Ureter (tissue), 1 donor: ENCODE measurements at regions not wholly inside any gene's neighbourhood (a gene's known extent, or its start where the extent isn't known, plus 50 kb on each side); places are given as distances from the start of the nearest gene placed in this dataset.
"Not testable (repeated sequence)": the region's sequence is repeated elsewhere in the genome, so short reads cannot be mapped to it uniquely, and the experiment has no call there.

Experiments used
- DNase-seq: peaks from one replicate; pipeline ENCODE4 v3.0.0-alpha.2; 2020; ENCODE audit warnings: low spot score
- donor health status: DM: yes; HTN: yes; CAD: no.

DNA sequence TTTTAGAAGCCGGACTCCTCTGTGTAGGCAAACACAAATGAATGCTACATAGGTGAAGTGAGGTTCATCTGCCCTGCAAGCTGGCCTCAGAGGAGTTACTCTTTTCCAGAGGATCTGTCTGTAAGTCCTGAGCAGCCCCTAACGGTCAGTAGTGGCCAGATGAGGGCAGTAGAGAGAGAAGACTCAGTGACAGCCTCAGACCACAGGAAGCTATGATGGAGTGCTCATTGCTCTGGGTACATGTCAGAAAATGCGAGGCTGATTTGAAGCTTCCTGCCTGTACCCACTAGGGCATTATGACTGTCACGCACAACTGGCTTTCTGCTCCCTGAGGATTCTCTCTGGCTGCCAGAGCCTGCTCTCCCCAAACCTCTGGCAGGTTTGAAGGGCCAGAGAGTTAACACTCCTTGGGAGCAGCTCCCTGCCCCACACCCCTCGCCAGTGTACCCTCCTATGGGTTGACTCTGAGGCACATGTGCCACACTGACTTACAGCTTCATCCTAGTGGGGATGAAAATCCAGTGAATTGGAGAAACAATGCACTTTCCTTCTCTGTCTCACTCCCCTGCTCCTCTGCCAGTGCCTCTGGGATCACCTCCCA lies 141.5 kb downstream of the GABRG2 start:
- no peak for DNase-seq

DNA sequence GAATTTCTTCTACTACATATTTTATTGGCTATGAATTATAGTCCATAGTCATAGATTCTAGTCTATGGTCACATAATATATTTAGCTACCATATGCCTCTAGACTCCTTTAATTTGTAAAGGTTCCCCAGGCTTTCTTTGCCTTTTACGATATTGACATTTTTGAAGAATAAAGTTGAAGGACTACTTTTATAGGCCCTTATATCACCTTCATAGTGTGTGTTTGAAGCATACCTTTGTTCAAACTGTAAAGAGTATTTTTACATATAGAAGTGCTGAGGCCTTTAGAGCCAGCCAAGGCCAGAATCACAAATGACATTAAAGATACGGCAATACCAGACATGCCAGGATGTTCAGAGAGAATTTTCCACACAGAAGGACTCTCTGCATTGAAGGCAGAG lies 147.0 kb downstream of the GABRG2 start:
- DNase-seq: no peak

DNA sequence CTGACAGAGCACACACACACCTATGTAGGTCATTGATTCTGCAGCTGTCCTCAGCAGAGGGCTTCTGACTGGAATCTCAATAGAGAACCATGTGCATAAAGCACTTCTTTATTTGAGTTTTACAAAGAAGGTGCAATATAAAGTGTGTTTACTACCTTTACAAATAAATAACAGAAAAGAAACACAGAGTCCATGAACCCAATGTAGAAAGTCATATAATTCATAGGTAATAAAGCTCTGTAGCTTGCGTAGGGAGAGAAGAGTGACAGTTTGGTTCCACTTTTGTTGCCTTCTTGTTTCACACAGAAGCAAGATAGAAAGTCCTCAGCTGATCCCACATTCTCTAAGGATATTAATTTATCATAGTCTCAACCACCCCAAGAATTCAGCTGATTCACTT lies 149.5 kb downstream of the GABRG2 start:
- no peak for DNase-seq

DNA sequence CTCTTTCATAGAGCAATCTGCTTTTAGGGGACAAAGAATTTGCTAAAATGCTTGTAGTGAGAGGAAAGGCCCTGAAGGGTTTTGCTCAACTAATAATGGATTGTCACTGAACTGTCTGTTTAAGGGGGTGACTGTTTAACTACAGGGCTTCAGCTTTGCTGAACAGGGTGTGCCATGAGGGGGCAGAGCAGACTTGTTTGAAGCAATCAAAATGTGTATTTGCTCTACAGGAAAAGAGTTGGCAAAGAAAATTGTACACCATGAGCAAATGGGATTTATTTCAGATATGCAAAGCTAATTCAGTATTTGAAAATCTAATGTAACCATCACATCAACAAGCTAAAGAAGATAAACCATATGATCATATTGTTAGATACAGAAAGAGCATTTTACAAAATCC lies 154.3 kb downstream of the GABRG2 start:
- no peak for DNase-seq

DNA sequence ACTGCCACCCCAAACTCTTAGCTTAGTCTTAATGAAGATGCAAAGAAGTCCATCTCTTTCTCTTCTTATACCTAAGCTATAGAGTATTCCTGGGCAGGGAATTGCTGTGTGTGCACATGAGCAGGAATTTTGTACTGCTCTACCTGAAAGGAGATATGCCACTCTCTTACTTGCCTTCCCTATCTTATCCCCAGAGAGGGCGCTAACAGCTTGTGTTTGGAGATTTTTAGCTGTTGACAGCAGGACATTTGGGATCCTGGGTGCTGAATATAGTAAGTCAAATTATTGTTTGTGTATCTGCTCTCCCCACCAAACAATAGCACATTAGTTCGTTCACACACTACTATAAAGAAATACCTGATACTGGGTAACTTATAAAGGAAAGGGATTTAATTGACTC lies 159.5 kb downstream of the GABRG2 start:
- DNase-seq: no peak

DNA sequence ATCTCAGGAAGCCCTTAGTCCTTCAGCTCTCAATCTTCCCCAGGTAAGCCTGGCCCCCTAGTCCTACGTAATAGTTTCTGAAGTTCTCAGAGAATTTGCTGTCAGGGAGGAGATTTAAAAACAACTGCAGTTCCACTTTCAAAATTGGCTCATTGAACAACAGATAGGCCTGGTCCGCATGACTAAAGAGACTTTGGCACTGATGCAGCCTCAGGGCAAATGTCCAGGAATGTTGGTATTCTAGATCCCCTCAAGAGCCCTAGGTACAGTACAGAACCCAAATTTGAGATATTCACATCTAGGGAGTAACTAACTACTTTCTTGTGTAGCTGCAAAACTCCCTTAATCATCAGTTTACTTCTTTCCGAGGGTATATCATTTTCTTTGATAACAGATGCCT lies 162.8 kb downstream of the GABRG2 start:
- no peak for DNase-seq

DNA sequence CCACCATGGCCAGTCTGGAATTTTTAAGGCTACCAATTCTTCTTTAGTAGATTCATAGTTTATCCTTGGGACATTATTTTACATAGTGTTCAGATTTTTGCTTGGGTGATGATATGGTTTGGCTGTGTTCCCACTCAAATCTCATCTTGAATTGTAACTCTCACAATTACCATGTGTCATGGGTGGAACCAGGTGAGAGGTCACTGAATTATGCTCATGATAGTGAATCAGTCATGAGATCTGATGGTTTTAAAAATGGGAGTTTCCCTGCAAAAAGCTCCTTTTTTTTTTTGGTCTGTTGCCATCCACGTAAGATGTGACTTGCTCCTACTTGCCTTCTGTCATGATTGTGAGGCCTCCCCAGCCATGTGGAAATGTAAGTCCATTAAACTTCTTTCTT lies 163.9 kb downstream of the GABRG2 start:
- DNase-seq: no peak

DNA sequence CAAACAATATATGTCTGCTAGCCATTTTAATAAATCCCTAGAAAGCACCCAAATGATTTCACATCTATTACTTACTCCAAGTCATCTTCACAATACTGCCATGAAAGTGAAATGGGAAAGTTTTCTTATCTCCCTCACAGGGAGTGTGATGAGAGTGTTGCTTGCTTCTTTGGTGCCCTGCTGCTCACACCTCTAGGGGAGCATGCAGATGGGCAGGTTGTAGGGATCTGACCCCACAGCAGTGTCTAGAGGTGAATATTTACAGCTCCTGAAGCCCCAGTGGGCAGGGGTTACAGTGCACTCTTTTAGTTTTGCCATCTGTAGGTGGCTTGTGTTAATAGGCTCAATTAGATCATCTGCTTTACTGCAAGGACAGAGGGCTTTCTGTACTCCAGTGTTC lies 173.2 kb downstream of the GABRG2 start:
- no peak for DNase-seq

DNA sequence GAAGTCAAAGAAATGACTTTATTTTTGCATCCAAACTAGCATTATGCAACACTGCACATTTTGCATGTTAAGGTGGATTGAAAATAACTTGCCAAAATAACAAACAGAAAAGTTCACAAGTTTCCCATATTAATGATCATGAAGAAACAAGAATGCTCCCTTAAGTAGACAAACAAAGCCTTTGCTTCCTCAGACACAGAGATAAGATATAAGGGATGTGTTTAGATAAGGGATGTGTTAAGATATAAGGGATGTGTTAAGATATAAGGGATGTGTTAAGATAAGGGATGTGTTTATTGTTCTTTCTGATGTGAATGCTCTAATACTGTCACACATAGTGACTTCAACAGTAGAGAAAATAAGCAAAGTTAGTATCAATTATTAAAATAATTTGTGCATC lies 174.8 kb downstream of the GABRG2 start:
- DNase-seq: no peak

DNA sequence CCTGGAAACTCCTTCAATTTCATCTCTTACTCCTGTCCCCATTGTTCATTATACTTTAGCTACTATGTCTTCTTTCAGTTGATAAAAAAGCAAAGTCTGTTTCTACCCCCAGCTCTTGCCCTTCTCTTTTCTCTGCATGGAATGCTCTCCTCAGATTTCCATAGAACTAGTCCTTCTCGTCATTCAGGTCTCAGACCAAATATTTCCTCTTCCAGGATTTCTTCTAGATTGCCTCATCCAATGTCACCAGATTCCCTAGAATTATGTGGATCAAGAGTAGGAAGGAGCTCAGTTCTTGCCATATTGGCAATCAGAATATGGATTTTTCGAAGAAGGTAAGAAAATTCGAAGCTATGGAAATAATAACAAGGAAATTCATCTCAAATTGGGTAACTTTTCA lies 176.1 kb downstream of the GABRG2 start:
- no peak for DNase-seq

DNA sequence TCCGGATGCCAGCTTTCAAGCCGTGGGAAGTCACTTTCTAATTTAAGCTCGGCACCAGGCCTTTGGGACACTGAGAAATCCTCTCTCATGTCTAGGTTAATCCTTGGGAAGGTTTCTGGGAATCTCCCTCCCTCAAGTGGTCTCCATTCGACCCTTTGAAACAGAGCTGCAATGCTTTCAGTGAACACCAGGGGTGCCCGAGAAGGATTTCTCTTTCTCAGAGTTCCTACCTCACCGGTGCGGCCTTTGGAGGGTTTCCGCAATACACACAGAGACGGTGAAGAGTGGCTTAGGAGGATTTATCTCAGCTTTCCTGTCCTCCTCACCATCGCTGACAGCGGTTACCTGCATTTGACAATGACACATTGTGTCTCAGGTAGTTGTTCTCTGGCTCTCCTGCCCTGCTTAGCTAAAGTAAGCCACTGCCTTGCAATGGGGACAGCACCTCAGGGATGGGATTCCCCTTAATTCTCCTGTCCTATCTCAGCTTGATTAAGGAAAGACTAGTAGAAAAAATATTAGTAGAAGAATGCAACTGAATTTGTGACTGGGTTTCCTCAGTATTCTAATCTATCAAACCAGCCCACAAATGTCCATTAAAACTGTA lies 180.6 kb downstream of the GABRG2 start:
- DNase-seq: no peak

DNA sequence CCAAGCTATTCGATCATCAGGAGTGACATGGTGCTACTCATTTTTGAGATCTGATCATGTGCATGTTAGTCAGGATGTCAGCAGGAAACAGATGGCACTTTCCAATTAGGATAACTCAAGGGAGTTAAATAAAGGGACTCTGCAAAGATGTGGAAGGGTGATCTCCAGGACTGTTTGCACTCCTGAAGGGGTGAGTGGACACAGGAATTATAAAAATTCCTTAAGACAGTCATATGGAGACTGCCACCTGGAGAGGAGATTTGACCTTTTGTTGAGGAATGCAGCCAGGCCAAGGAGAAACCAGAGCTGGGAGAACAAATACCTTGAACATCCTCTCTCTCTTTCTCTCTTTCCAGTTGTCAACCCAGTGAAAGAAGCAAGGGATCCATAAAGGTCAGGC lies 189.1 kb downstream of the GABRG2 start:
- DNase-seq: no peak

DNA sequence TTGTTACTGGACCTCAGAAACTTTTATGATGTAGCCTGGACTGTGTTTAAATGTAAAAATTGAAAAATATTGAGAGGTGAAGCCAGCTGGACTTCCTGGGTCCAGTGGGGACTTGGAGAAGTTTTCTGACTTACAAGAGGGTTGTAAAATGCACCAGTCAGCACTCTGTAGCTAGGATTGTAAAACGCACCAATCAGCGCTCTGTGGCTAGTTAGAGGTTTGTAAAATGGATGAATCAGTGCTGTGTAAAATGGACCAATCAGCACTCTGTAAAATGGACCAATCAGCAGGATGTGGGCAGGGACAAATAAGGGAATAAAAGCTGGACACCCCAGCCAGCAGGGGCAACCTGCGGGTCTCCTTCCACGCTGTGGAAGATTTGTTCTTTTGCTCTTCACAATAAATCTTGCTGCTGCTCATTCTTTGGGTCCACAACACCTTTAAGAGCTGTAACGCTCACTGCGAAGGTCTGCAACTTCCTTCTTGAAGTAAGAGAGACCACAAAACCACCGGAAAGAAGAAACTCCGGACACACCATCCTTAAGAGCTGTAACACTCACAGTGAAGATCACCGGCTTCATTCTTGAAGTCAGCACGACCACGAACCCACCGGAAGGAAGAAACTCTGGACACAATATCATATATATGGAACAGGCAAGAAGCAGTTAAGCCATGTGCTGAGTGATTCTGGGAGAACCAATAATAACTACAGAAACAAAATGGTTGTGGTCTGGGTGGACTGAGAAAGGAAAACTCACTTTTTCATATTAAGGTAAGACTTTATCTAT lies 201.3 kb downstream of the GABRG2 start:
- no peak for DNase-seq

DNA sequence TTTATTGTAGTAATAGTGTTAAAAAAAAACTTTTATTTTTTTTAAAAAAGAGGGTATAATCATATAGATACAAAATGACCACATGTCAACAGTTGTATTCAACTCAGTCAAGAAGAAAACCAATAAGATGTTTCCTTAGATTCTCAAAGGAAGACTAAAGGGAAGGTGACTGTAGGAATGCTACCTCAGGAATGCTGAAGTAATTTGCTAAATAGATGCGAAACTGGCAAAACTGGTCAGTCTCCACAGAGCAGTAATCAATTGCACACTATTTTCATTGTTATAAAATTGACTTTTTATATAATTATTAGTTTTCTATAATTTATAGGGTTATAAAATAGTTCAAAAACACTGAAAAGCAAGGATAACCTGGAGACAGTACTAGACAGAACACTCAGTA lies 204.8 kb downstream of the GABRG2 start:
- no peak for DNase-seq

DNA sequence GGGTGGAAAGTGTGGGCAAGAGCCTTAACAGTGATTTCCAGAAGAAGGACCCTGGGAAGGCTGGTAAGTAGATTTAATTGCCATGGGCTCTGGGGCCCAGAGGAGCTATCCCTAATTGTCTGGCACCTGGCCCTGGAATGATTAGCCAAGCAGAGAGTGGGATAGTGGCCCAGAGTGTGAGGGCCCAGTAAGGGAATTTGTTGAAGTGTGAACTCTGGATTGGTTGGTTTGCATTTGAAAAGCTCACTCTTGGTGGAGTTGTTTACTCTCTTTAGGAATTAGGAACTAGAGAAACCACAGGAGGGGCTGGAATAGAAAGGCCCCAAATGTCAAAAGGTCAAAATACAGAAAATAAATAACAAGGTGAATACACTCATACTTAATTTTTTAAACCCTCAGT lies 207.1 kb downstream of the GABRG2 start:
- DNase-seq: no peak

DNA sequence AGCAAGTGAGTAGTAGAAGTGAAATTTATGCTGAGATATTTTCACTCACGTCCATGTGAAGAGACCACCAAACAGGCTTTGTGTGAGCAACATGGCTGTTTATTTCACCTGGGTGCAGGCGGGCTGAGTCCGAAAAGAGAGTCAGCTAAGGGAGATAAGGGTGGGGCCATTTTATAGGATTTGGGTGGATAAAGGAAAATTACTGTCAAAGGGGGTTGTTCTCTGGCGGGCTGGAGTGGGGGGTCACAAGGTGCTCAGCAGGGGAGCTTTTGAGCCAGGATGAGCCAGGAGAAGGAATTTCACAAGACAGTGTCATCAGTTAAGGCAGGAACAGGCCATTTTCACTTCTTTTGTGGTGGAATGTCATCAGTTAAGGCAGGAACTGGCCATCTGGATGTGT lies 207.8 kb downstream of the GABRG2 start:
- DNase-seq: not testable (repeated sequence)

DNA sequence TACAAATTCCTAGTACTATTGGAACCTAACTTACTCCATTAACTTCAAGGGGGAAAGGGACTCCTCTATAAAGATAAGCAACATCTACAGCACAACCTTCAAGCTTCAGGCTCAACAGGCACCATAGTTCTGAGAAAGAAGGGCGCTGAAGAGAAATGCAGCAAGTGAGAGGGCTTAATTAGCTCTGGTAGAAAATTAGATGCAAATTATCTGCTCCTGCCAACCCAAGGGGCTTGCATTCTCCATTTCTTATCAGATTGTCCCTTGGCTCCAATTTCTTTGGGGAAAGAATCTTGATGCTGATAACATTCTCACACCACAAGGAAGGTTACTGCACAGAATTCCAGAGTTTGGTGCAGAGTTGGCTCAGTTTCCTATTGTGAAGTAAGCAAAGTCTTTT lies 214.6 kb downstream of the GABRG2 start:
- DNase-seq: no peak

DNA sequence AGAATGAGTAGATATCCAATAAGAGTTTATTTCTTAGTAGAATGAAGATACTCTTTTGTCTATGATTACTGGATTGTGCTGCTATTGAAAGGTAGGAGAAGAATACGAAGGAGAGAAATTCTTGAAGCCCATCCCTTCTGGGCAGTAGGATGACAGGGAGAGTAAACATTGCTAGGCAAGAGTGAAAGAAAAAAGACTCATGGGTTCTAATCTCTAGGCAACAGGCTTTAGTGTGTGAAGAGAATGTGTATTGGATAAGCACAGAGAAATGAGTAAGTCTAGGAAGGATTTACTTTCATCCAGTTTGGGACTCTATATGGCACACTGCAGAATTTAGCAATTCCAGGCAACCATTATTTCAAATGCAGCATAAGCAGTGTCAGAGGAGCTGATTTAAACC lies 216.0 kb downstream of the GABRG2 start:
- DNase-seq: no peak

DNA sequence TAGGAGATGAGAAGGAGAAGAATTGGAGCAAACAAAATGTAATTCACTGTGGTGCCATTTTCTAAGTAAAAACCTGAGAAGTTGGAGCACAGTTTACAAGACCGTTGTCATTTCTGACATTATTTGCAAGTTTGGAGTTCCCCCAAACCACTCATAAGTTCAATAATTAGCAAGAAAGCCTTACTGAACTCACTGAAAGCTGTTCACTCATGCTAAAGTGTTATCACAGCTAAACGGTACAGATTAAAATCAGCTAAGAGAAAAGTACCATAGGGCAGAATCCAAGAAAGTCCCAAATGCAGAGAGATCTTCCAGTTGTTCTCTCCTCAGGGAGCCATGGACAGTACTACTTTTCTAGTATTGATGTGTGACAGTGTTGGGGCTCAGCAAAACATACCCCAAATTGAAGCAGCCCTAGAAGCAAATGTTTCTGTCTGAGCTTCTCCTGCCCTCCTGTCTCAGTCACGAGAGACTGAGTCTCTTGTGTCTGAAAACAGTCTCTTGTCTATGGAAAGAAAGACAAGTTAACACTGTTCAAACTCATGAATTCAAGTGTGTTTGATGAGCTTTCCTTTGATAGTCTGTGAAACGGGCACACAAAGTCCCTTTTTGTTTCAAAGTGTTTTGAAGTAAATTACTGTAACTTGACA lies 221.2 kb downstream of the GABRG2 start:
- DNase-seq: no peak

DNA sequence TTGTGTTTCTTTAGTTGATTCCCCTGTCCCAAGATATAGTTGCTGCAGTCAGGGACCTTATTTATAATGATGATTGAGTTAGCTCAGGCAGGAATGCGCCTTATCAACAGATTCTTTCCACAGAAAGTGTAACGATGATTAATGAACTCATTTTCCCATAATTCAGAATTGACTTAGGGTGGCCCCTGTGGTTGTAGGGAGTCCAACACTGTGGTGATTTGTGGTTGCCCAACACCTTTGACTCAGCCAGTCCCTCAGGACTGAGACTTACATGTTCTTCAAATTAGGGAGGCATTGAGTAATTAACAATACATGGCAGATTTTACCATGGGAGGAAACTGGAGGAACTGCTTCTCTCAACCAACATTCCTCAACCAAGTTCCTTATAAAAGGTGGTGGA lies 221.9 kb downstream of the GABRG2 start:
- no peak for DNase-seq

DNA sequence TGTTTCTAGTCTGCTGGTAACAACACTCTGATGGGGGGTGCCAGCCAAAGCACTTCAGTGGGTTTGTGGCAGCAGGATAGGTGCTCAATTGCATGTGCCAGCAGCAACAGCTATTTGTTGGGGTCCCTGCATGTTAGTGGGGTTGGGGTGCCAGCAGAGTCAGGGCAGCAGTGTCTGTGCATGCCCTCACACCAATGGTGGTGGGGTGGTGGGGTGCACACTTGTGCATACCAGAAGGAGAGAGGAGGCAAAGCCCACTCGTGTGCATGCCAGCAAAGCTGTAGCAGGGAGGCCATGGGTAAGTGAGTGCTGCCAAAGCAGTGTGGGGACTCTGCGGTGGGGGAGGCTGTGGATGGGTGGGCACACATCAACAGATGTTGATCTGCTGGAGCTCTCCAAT lies 232.2 kb downstream of the GABRG2 start:
- no peak for DNase-seq

DNA sequence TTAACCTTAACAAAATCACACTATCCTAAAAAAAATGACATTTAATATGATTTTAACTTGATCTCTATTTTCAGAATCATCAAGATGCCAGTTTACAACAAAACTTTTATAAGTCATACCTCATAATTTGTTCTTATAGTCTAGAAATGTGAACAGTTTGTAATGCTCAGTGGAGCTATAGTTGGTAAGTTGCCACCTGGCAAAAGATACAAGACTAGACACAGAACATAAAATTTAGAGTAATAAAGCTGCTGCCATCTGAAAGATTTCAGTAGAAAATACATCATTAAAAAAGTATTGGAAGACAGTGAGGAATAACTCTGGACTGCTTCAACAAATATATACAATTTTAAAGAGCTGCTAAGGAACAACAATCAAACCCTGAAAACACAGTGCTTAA lies 233.8 kb downstream of the GABRG2 start:
- no peak for DNase-seq

DNA sequence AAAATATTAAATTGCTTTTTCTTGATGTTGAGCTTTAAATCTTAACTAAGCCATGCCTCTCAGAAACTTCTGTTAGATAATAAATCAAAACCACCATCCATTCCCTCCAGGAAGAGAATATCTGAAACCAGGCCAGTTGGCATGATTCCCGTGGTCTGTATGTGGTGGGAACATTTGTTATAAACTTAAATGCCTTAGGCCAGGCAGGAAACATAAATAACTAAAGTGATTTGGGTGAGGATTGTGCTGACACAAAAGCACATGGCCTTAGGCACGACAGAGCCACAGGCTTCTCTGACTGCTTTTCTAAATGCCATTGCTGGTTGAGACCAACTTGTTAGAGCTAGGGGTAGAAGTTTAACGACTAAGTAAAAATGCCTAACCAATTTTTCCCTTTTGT lies 255.9 kb downstream of the GABRG2 start:
- DNase-seq: no peak
